DND-41 (cell line): ENCODE measurements at regions not wholly inside any gene's neighbourhood (a gene's known extent, or its start where the extent isn't known, plus 50 kb on each side); places are given as distances from the start of the nearest gene placed in this dataset.

Experiments used
- ATAC-seq: fragments of 200-7000 bp; cut with Tn5 transposase; 3 replicates; pipeline ENCODE4 v1.9.1; 2021; ENCODE audit warnings: low read depth; ENCODE audit not compliant: insufficient read depth
- DNase-seq: peaks from one replicate; pipeline ENCODE4 v3.0.0-alpha.2; 2020
- H2AFZ ChIP-seq: 2 replicates; pipeline ENCODE4 v1.6.0; 2012; ENCODE audit warnings: low read depth, low read length
- H3K27ac ChIP-seq: 2 replicates; pipeline ENCODE4 v1.5.1; 2012; ENCODE audit warnings: low read length, inconsistent platforms
- H3K27me3 ChIP-seq: fragments of 200-600 bp; sonication (generic); 2 replicates; pipeline ENCODE4 v1.6.0; 2012; ENCODE audit warnings: low read length, mild to moderate bottlenecking, inconsistent platforms; ENCODE audit not compliant: insufficient read depth, poor library complexity
- H3K36me3 ChIP-seq: 2 replicates; pipeline ENCODE4 v1.5.1; 2012; ENCODE audit warnings: low read length, inconsistent platforms; ENCODE audit not compliant: insufficient read depth
- H3K4me1 ChIP-seq: 2 replicates; pipeline ENCODE4 v1.5.1; 2012; ENCODE audit warnings: mild to moderate bottlenecking, low read length; ENCODE audit not compliant: insufficient read depth
- H3K4me2 ChIP-seq: 2 replicates; pipeline ENCODE4 v1.6.0; 2012; ENCODE audit warnings: mild to moderate bottlenecking, moderate library complexity, low read length, inconsistent platforms; ENCODE audit not compliant: insufficient read depth
- H3K4me3 ChIP-seq, 2 experiments: fragments of 200-600 bp in 1 of 2; shearing (Covaris generic) in 1 of 2; 2 replicates each; pipeline ENCODE4 v1.5.1; 2012 to 2016; ENCODE audit warnings: inconsistent platforms in 2 of 2, low read length in 2 of 2, mild to moderate bottlenecking in 2 of 2, low read depth in 1 of 2, moderate library complexity in 1 of 2
- H3K79me2 ChIP-seq: 2 replicates; pipeline ENCODE4 v1.6.0; 2012; ENCODE audit warnings: low read length, inconsistent platforms; ENCODE audit not compliant: insufficient read depth
- H3K9ac ChIP-seq: 2 replicates; pipeline ENCODE4 v1.6.0; 2012; ENCODE audit warnings: low read depth, mild to moderate bottlenecking, inconsistent platforms, low read length, moderate library complexity
- H3K9me3 ChIP-seq: 2 replicates; pipeline ENCODE4 v1.5.1; 2012; ENCODE audit warnings: low read length, moderate library complexity, mild to moderate bottlenecking, inconsistent platforms; ENCODE audit not compliant: insufficient read depth, severe bottlenecking
- H4K20me1 ChIP-seq: 2 replicates; pipeline ENCODE4 v1.6.0; 2012; ENCODE audit warnings: low read length; ENCODE audit not compliant: insufficient read depth
- EZH2 ChIP-seq: IDR thresholded peaks from 3 replicates; pipeline ENCODE4 v1.6.1; 2012; ENCODE audit warnings: borderline replicate concordance, low read depth, mild to moderate bottlenecking, moderate library complexity, low read length, inconsistent platforms; ENCODE audit not compliant: severe bottlenecking
- TF ChIP-seq, protein P1 (sequence below): IDR thresholded peaks from 2 replicates; pipeline ENCODE4 v1.5.1; 2012; ENCODE audit warnings: borderline replicate concordance, low read length, moderate library complexity, mild to moderate bottlenecking; ENCODE audit not compliant: poor library complexity, severe bottlenecking; ENCODE audit errors: extremely low read depth

DNA sequence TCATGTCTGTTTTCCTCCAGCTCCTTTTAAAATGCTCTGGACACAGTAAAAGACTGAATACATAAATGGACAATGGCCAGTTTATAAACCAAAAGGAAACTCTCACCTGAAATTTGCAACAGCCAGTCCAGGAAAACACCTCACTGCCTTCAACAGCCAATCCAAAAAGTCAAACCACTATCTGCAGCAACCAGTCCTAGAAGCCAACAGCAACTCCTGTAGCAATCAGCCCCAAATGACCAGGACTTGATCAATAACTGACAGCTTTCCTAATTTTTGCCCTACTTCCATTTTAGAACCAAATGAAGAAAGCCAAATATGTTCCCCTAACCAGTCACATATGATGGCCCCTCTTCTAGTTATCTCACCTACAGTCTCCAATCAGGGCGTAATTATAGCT is 309.5 kb upstream of the CPXCR1 start:
- Histone ChIP-seq H3K9me3 (no peaks in the 10 kb centered on the region), H3K4me1 (no peaks in the 10 kb centered on the region), H3K27me3 (no peaks in the 10 kb centered on the region), H3K36me3 (no peaks in the 10 kb centered on the region), H4K20me1 (no peaks in the 10 kb centered on the region), H3K79me2 (no peaks in the 10 kb centered on the region), H3K9ac (no peak overlapping the region), H3K27ac (no peak overlapping the region), H2AFZ (no peak overlapping the region), H3K4me2 (no peak overlapping the region), H3K4me3 (no peak overlapping the region)
- TF ChIP-seq EZH2 = no peak
- TF ChIP-seq, protein P1, sequence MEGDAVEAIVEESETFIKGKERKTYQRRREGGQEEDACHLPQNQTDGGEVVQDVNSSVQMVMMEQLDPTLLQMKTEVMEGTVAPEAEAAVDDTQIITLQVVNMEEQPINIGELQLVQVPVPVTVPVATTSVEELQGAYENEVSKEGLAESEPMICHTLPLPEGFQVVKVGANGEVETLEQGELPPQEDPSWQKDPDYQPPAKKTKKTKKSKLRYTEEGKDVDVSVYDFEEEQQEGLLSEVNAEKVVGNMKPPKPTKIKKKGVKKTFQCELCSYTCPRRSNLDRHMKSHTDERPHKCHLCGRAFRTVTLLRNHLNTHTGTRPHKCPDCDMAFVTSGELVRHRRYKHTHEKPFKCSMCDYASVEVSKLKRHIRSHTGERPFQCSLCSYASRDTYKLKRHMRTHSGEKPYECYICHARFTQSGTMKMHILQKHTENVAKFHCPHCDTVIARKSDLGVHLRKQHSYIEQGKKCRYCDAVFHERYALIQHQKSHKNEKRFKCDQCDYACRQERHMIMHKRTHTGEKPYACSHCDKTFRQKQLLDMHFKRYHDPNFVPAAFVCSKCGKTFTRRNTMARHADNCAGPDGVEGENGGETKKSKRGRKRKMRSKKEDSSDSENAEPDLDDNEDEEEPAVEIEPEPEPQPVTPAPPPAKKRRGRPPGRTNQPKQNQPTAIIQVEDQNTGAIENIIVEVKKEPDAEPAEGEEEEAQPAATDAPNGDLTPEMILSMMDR = no peak
- DNase-seq (no peak), ATAC-seq (no peak)

DNA sequence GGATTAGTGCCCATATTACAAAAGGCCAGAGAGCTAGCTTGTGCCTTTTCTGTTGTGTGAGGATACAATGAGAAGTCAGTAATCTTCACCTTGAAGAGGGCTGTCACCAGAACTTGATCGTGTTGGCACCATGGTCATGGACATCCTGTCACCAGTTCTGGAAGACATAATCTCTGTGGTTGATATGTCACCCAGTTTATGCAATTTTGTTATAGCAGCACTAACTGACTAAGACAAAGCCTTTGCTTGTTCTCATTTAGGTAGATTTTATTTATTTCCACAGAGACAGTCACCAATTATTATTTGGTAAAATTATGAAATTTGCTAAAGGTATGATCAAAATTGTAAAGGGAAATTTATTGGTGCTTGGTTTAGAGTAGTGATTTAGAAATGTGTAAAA is 308.8 kb upstream of the CPXCR1 start:
- TF ChIP-seq, protein P1 = no peak
- TF ChIP-seq EZH2 = no peak
- Histone ChIP-seq H3K4me3 (no peak overlapping the region), H3K79me2 (no peaks in the 10 kb centered on the region), H3K9me3 (no peaks in the 10 kb centered on the region), H4K20me1 (no peaks in the 10 kb centered on the region), H3K4me2 (no peak overlapping the region), H3K27me3 (no peaks in the 10 kb centered on the region), H3K36me3 (no peaks in the 10 kb centered on the region), H3K9ac (no peak overlapping the region), H3K27ac (no peak overlapping the region), H3K4me1 (no peaks in the 10 kb centered on the region), H2AFZ (no peak overlapping the region)
- DNase-seq = no peak
- no peak for ATAC-seq

DNA sequence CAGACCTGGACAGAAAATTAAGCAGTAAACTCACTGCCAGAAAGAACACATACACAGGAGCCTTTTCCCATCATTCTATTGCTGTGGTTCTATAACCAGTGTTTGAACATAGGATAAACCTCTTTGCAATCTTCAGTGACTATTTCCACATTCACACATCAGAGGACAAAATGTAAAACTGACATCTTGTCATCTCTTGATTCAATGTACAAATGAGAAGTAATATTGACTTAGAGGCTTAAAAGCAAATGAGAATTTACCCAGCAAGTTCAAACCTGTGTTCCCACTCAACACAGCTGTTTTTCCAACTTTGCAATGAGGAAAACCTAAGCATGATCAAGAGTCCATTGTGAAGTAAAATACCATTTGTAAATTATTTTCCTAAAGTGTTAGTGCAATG is 307.1 kb upstream of the CPXCR1 start:
- H3K79me2 ChIP-seq = no peaks in the 10 kb centered on the region
- no peak overlapping the region for H3K9ac ChIP-seq
- H2AFZ ChIP-seq = no peak overlapping the region
- no peaks in the 10 kb centered on the region for H4K20me1 ChIP-seq
- no peak for ATAC-seq
- no peaks in the 10 kb centered on the region for H3K36me3 ChIP-seq
- DNase-seq = no peak
- no peak overlapping the region for H3K27ac ChIP-seq
- no peaks in the 10 kb centered on the region for H3K4me1 ChIP-seq
- TF ChIP-seq, protein P1 = no peak
- no peak for TF ChIP-seq EZH2
- no peaks in the 10 kb centered on the region for H3K27me3 ChIP-seq
- H3K4me2 ChIP-seq = no peak overlapping the region
- H3K9me3 ChIP-seq = no peaks in the 10 kb centered on the region
- no peak overlapping the region for H3K4me3 ChIP-seq
